ENCODE measurements at regions not wholly inside any gene's neighbourhood (a gene's known extent, or its start where the extent isn't known, plus 50 kb on each side); places are given as distances from the start of the nearest gene placed in this dataset.

- Histone ChIP-seq H3K27me3 (ENCODE audit: control insufficient read depth, insufficient read depth, low read length) (no peaks in the 10 kb centered on the region), H3K9ac (ENCODE audit: low read length) (no peak overlapping the region), H3K4me3 (ENCODE audit: low read length) (no peak overlapping the region), H3K4me1 (ENCODE audit: control insufficient read depth, insufficient read depth, low read length) (no peaks in the 10 kb centered on the region), H3K36me3 (ENCODE audit: control insufficient read depth, insufficient read depth, low read length) (no peaks in the 10 kb centered on the region), H3K27ac (ENCODE audit: low read depth, low read length) (no peak overlapping the region)
These were observed 394.1 kb downstream of the SOX9 start for GRCh38 chr17:72514891-72515290.

GRCh38 chr17:72515291-72516065, 394.7 kb downstream of the SOX9 start:
- no peaks in the 10 kb centered on the region for H3K36me3 ChIP-seq (ENCODE audit: control insufficient read depth, insufficient read depth, low read length)
- no peaks in the 10 kb centered on the region for H3K4me1 ChIP-seq (ENCODE audit: control insufficient read depth, insufficient read depth, low read length)
- H3K27ac ChIP-seq (ENCODE audit: low read depth, low read length), result no peak overlapping the region
- no peak overlapping the region for H3K9ac ChIP-seq (ENCODE audit: low read length)
- no peak overlapping the region for H3K4me3 ChIP-seq (ENCODE audit: low read length)
- no peaks in the 10 kb centered on the region for H3K27me3 ChIP-seq (ENCODE audit: control insufficient read depth, insufficient read depth, low read length)

- no peaks in the 10 kb centered on the region for H3K4me1 ChIP-seq (ENCODE audit: control insufficient read depth, insufficient read depth, low read length)
- no peaks in the 10 kb centered on the region for H3K27me3 ChIP-seq (ENCODE audit: control insufficient read depth, insufficient read depth, low read length)
- no peak overlapping the region for H3K9ac ChIP-seq (ENCODE audit: low read length)
- H3K4me3 ChIP-seq (ENCODE audit: low read length), result no peak overlapping the region
- H3K27ac ChIP-seq (ENCODE audit: low read depth, low read length), result no peak overlapping the region
- H3K36me3 ChIP-seq (ENCODE audit: control insufficient read depth, insufficient read depth, low read length), result no peaks in the 10 kb centered on the region
These were observed 396.1 kb downstream of the SOX9 start for GRCh38 chr17:72516772-72517399.

GRCh38 chr17:72517413-72518158, 396.8 kb downstream of the SOX9 start:
- no peaks in the 10 kb centered on the region for H3K36me3 ChIP-seq (ENCODE audit: control insufficient read depth, insufficient read depth, low read length)
- no peaks in the 10 kb centered on the region for H3K27me3 ChIP-seq (ENCODE audit: control insufficient read depth, insufficient read depth, low read length)
- no peaks in the 10 kb centered on the region for H3K4me1 ChIP-seq (ENCODE audit: control insufficient read depth, insufficient read depth, low read length)
- H3K27ac ChIP-seq (ENCODE audit: low read depth, low read length), result no peak overlapping the region
- H3K9ac ChIP-seq (ENCODE audit: low read length), result no peak overlapping the region
- H3K4me3 ChIP-seq (ENCODE audit: low read length), result no peak overlapping the region

- Histone ChIP-seq H3K36me3 (ENCODE audit: control insufficient read depth, insufficient read depth, low read length) (no peaks in the 10 kb centered on the region), H3K4me3 (ENCODE audit: low read length) (peak overlapping the region; percentile 7), H3K9ac (ENCODE audit: low read length) (no peak overlapping the region), H3K4me1 (ENCODE audit: control insufficient read depth, insufficient read depth, low read length) (no peaks in the 10 kb centered on the region), H3K27me3 (ENCODE audit: control insufficient read depth, insufficient read depth, low read length) (no peaks in the 10 kb centered on the region), H3K27ac (ENCODE audit: low read depth, low read length) (no peak overlapping the region)
These were observed 397.4 kb downstream of the SOX9 start for GRCh38 chr17:72518159-72518732.

GRCh38 chr17:72518753-72519597, 398.2 kb downstream of the SOX9 start:
- no peaks in the 10 kb centered on the region for H3K27me3 ChIP-seq (ENCODE audit: control insufficient read depth, insufficient read depth, low read length)
- peak overlapping the region; percentile 13 for H3K4me3 ChIP-seq (ENCODE audit: low read length)
- no peak overlapping the region for H3K9ac ChIP-seq (ENCODE audit: low read length)
- H3K36me3 ChIP-seq (ENCODE audit: control insufficient read depth, insufficient read depth, low read length), result no peaks in the 10 kb centered on the region
- no peaks in the 10 kb centered on the region for H3K4me1 ChIP-seq (ENCODE audit: control insufficient read depth, insufficient read depth, low read length)
- no peak overlapping the region for H3K27ac ChIP-seq (ENCODE audit: low read depth, low read length)

- no peaks in the 10 kb centered on the region for H3K36me3 ChIP-seq (ENCODE audit: control insufficient read depth, insufficient read depth, low read length)
- H3K4me3 ChIP-seq (ENCODE audit: low read length), result peak overlapping the region; percentile 13
- no peaks in the 10 kb centered on the region for H3K4me1 ChIP-seq (ENCODE audit: control insufficient read depth, insufficient read depth, low read length)
- no peaks in the 10 kb centered on the region for H3K27me3 ChIP-seq (ENCODE audit: control insufficient read depth, insufficient read depth, low read length)
- no peak overlapping the region for H3K9ac ChIP-seq (ENCODE audit: low read length)
- no peak overlapping the region for H3K27ac ChIP-seq (ENCODE audit: low read depth, low read length)
These were observed 398.7 kb downstream of the SOX9 start for GRCh38 chr17:72519598-72519936.

- Histone ChIP-seq H3K27ac (ENCODE audit: low read depth, low read length) (no peak overlapping the region), H3K9ac (ENCODE audit: low read length) (no peak overlapping the region), H3K4me1 (ENCODE audit: control insufficient read depth, insufficient read depth, low read length) (no peaks in the 10 kb centered on the region), H3K36me3 (ENCODE audit: control insufficient read depth, insufficient read depth, low read length) (no peaks in the 10 kb centered on the region), H3K4me3 (ENCODE audit: low read length) (no peak overlapping the region), H3K27me3 (ENCODE audit: control insufficient read depth, insufficient read depth, low read length) (no peaks in the 10 kb centered on the region)
These were observed 400.0 kb downstream of the SOX9 start for GRCh38 chr17:72520665-72521303.

GRCh38 chr17:72523491-72523890, 402.7 kb downstream of the SOX9 start:
- Histone ChIP-seq H3K9ac (ENCODE audit: low read length) (no peak overlapping the region), H3K27ac (ENCODE audit: low read depth, low read length) (no peak overlapping the region), H3K4me3 (ENCODE audit: low read length) (no peak overlapping the region), H3K4me1 (ENCODE audit: control insufficient read depth, insufficient read depth, low read length) (no peaks in the 10 kb centered on the region), H3K27me3 (ENCODE audit: control insufficient read depth, insufficient read depth, low read length) (no peaks in the 10 kb centered on the region), H3K36me3 (ENCODE audit: control insufficient read depth, insufficient read depth, low read length) (no peaks in the 10 kb centered on the region)

- Histone ChIP-seq H3K9ac (ENCODE audit: low read length) (no peak overlapping the region), H3K4me3 (ENCODE audit: low read length) (no peak overlapping the region), H3K27ac (ENCODE audit: low read depth, low read length) (no peak overlapping the region), H3K4me1 (ENCODE audit: control insufficient read depth, insufficient read depth, low read length) (no peaks in the 10 kb centered on the region), H3K27me3 (ENCODE audit: control insufficient read depth, insufficient read depth, low read length) (no peaks in the 10 kb centered on the region), H3K36me3 (ENCODE audit: control insufficient read depth, insufficient read depth, low read length) (no peaks in the 10 kb centered on the region)
These were observed 404.6 kb downstream of the SOX9 start for GRCh38 chr17:72525225-72526015.

- no peak overlapping the region for H3K4me3 ChIP-seq (ENCODE audit: low read length)
These were observed 405.9 kb downstream of the SOX9 start for GRCh38 chr17:72526769-72527168.

More at GRCh38 chr17:72526769-72527168, 405.9 kb downstream of the SOX9 start:
- Histone ChIP-seq H3K4me1 (ENCODE audit: control insufficient read depth, insufficient read depth, low read length) (no peaks in the 10 kb centered on the region), H3K27me3 (ENCODE audit: control insufficient read depth, insufficient read depth, low read length) (no peaks in the 10 kb centered on the region), H3K27ac (ENCODE audit: low read depth, low read length) (no peak overlapping the region), H3K36me3 (ENCODE audit: control insufficient read depth, insufficient read depth, low read length) (no peaks in the 10 kb centered on the region), H3K9ac (ENCODE audit: low read length) (no peak overlapping the region)

Data from rectal smooth muscle tissue (tissue), 1 donor.